HCT116 (cell line): ENCODE measurements at regions not wholly inside any gene's neighbourhood (a gene's known extent, or its start where the extent isn't known, plus 50 kb on each side); places are given as distances from the start of the nearest gene placed in this dataset.

Source experiments
- ATAC-seq: fragments of 200-7000 bp; cut with Tn5 transposase; 2 replicates; pipeline ENCODE4 v1.9.1; 2020; ENCODE audit warnings: mild to moderate bottlenecking, moderate library complexity
- BruUV-seq: library from RNA; stranded (reverse); fragments of 400-500 nt; replicated peaks from 2 replicates; lab custom pipeline; 2021; lab: Mats Ljungman, UMichigan
- CTCF ChIA-PET: fragments of 300-600 bp; sonication (Branson Sonifier 250); formaldehyde crosslinking; loops from one replicate; lab custom pipeline; 2021; ENCODE audit warnings: antibody characterized with exemption; lab: Charles Lee
- POLR2A ChIA-PET: fragments of 300-600, 350-600 bp; sonication (Branson Sonifier 250); formaldehyde crosslinking; loops from one replicate; lab custom pipeline; 2021; ENCODE audit warnings: antibody characterized with exemption; lab: Charles Lee
- RAD21 ChIA-PET, 2 experiments: fragments of 300-600 bp; sonication (Branson Sonifier 250); formaldehyde crosslinking; loops; one replicate each; lab custom pipeline; 2023; ENCODE audit warnings: low total read pairs in 2 of 2; ENCODE audit not compliant: uncharacterized antibody in 2 of 2, unreplicated experiment in 2 of 2, low non-redundant PET in 1 of 2; lab: Charles Lee
- DNase-seq: peaks from one replicate; pipeline ENCODE4 v3.0.0-alpha.2; 2010; ENCODE audit warnings: low read depth, low spot score
- H2AFZ ChIP-seq: fragments of 200-600 bp; shearing (Covaris generic), sonication (generic); 2 replicates; pipeline ENCODE4 v1.6.1; 2017; ENCODE audit warnings: low read depth, mixed run types, mixed read lengths, antibody characterized with exemption, low read length; ENCODE audit not compliant: poor library complexity, severe bottlenecking
- H3K27ac ChIP-seq: 2 replicates; pipeline ENCODE4 v1.5.1; 2012; ENCODE audit warnings: low read depth, low read length
- H3K27me3 ChIP-seq: fragments of 200-600 bp; sonication (generic); 2 replicates; pipeline ENCODE4 v1.6.1; 2016; ENCODE audit warnings: mixed run types, low read length, mixed read lengths; ENCODE audit not compliant: insufficient read depth
- H3K36me3 ChIP-seq, 2 experiments: fragments of 200-500 bp in 1 of 2; fragments of 200-600 bp in 1 of 2; sonication (Bioruptor generic) in 1 of 2; sonication (generic) in 1 of 2; 2 replicates each; pipeline versions ENCODE4 v1.5.1 to v1.6.1; 2014 to 2016; ENCODE audit warnings: low read length in 2 of 2, inconsistent platforms in 1 of 2, mixed read lengths in 1 of 2, mixed run types in 1 of 2; ENCODE audit not compliant: insufficient read depth in 2 of 2, control insufficient read depth in 1 of 2
- H3K4me1 ChIP-seq, 2 experiments: fragments of 200-600 bp in 1 of 2; sonication (generic) in 1 of 2; 2 replicates each; pipeline versions ENCODE4 v1.5.1 to v1.6.1; 2012 to 2017; ENCODE audit warnings: low read length in 2 of 2, inconsistent platforms in 1 of 2, mild to moderate bottlenecking in 1 of 2, mixed read lengths in 1 of 2, mixed run types in 1 of 2, moderate library complexity in 1 of 2; ENCODE audit not compliant: insufficient read depth in 2 of 2, control insufficient read depth in 1 of 2
- H3K4me2 ChIP-seq: fragments of 200-600 bp; sonication (generic); 2 replicates; pipeline ENCODE4 v1.6.1; 2017; ENCODE audit warnings: mixed run types, low read length, mixed read lengths
- H3K4me3 ChIP-seq, 2 experiments: fragments of 200-600 bp in 1 of 2; sonication (generic) in 1 of 2; replicated peaks in 1 of 2; 2 replicates each; pipeline ENCODE4 v1.5.1; 2011 to 2016; ENCODE audit warnings: low read length in 2 of 2, control low read depth in 1 of 2, low read depth in 1 of 2, mild to moderate bottlenecking in 1 of 2, mixed read lengths in 1 of 2, mixed run types in 1 of 2
- H3K79me2 ChIP-seq: fragments of 200-600 bp; sonication (generic); 2 replicates; pipeline ENCODE4 v1.6.1; 2017; ENCODE audit warnings: mild to moderate bottlenecking, mixed run types, low read length, moderate library complexity, mixed read lengths; ENCODE audit not compliant: insufficient read depth
- H3K9ac ChIP-seq: fragments of 200-600 bp; sonication (generic); 2 replicates; pipeline ENCODE4 v1.6.1; 2016; ENCODE audit warnings: low read length, mixed read lengths
- H3K9me2 ChIP-seq: fragments of 200-600 bp; sonication (generic), shearing (Covaris generic); 2 replicates; pipeline ENCODE4 v1.6.1; 2017; ENCODE audit warnings: mixed run types, mild to moderate bottlenecking, moderate library complexity; ENCODE audit not compliant: insufficient read depth
- H3K9me3 ChIP-seq, 2 experiments: fragments of 200-500 bp in 1 of 2; fragments of 200-600 bp in 1 of 2; sonication (Bioruptor generic) in 1 of 2; sonication (generic) in 1 of 2; 2 replicates each; pipeline ENCODE4 v1.6.1; 2014 to 2017; ENCODE audit warnings: low read length in 2 of 2, mixed read lengths in 2 of 2, inconsistent platforms in 1 of 2, low read depth in 1 of 2, mild to moderate bottlenecking in 1 of 2, mixed run types in 1 of 2, moderate library complexity in 1 of 2; ENCODE audit not compliant: control insufficient read depth in 1 of 2, insufficient read depth in 1 of 2
- H4K20me1 ChIP-seq: fragments of 200-600 bp; sonication (generic), shearing (Covaris generic); 2 replicates; pipeline ENCODE4 v1.6.1; 2017; ENCODE audit warnings: mixed run types, mild to moderate bottlenecking, moderate library complexity; ENCODE audit not compliant: insufficient read depth
- ELF1 ChIP-seq: IDR thresholded peaks from 2 replicates; pipeline ENCODE4 v1.6.1; 2012; ENCODE audit warnings: low read depth, borderline replicate concordance
- EZH2 ChIP-seq: fragments of 200-600 bp; sonication (generic); IDR thresholded peaks from 2 replicates; pipeline ENCODE4 v1.6.1; 2017; ENCODE audit warnings: antibody characterized with exemption, mixed run types
- FOSL1 ChIP-seq: IDR thresholded peaks from 2 replicates; pipeline ENCODE4 v1.6.1; 2012; ENCODE audit warnings: low read depth
- MAX ChIP-seq: IDR thresholded peaks from 2 replicates; pipeline ENCODE4 v1.6.1; 2012
- POLR2AphosphoS5 ChIP-seq: IDR thresholded peaks from 2 replicates; pipeline ENCODE4 v1.6.1; 2011; ENCODE audit warnings: mild to moderate bottlenecking, low read depth, low read length, moderate library complexity
- RAD21 ChIP-seq: IDR thresholded peaks from 2 replicates; pipeline ENCODE4 v1.6.1; 2012; ENCODE audit warnings: low read depth, mild to moderate bottlenecking
- REST ChIP-seq: IDR thresholded peaks from 2 replicates; pipeline ENCODE4 v1.6.1; 2012; ENCODE audit warnings: low read depth
- SRF ChIP-seq: IDR thresholded peaks from 2 replicates; pipeline ENCODE4 v1.6.1; 2012; ENCODE audit warnings: low read depth
- TCF7L2 ChIP-seq: IDR thresholded peaks from 2 replicates; pipeline ENCODE4 v1.7.0; 2011; ENCODE audit warnings: borderline replicate concordance, inconsistent platforms; ENCODE audit not compliant: insufficient read depth, insufficient read length; ENCODE audit errors: extremely low read depth
- ZNF274 ChIP-seq: fragments of 200-500 bp; sonication (Bioruptor generic); IDR thresholded peaks from 2 replicates; pipeline ENCODE4 v1.6.1; 2014; ENCODE audit warnings: mild to moderate bottlenecking, low read depth, low read length, inconsistent platforms
- intact Hi-C: fragments of 100-400 bp; cut with micrococcal nuclease; formaldehyde crosslinking; loops from 2 replicates; pipeline ENCODE4 v1.10.0; 2022

GRCh38 chr4:75229806-75230570 is 284.2 kb downstream of the RCHY1 start (continued):
- no peak for TF ChIP-seq REST
- TF ChIP-seq RAD21 = no peak
- no peak for TF ChIP-seq EZH2

- no peaks in the 10 kb centered on the region for H3K9me3 ChIP-seq
- no TSS peak for BruUV-seq
- H4K20me1 ChIP-seq = no peaks in the 10 kb centered on the region
- POLR2A ChIA-PET = no interaction called here
- H2AFZ ChIP-seq = no peak overlapping the region
- H3K27ac ChIP-seq = no peak overlapping the region
- intact Hi-C loops = no loop called here
- CTCF ChIA-PET = no interaction called here
- no peaks in the 10 kb centered on the region for H3K4me1 ChIP-seq
- TF ChIP-seq FOSL1 (no peak), SRF (no peak), TCF7L2 (no peak), MAX (no peak), POLR2AphosphoS5 (no peak), ELF1 (no peak), ZNF274 (no peak)
- no peak overlapping the region for H3K4me2 ChIP-seq
- H3K9ac ChIP-seq = no peak overlapping the region
- no peaks in the 10 kb centered on the region for H3K27me3 ChIP-seq
- RAD21 ChIA-PET = no interaction called here
- no peaks in the 10 kb centered on the region for H3K79me2 ChIP-seq
- ATAC-seq = no peak
- H3K36me3 ChIP-seq = no peaks in the 10 kb centered on the region
- no peak overlapping the region for H3K4me3 ChIP-seq
- no peak for DNase-seq
- no peaks in the 10 kb centered on the region for H3K9me2 ChIP-seq
Measured at GRCh38 chr4:75213480-75213879, 280.6 kb downstream of the PARM1 start.
